ENCODE measurements at regions not wholly inside any gene's neighbourhood (a gene's known extent, or its start where the extent isn't known, plus 50 kb on each side); places are given as distances from the start of the nearest gene placed in this dataset.
"Not testable (repeated sequence)": the region's sequence is repeated elsewhere in the genome, so short reads cannot be mapped to it uniquely, and the experiment has no call there.

DNA sequence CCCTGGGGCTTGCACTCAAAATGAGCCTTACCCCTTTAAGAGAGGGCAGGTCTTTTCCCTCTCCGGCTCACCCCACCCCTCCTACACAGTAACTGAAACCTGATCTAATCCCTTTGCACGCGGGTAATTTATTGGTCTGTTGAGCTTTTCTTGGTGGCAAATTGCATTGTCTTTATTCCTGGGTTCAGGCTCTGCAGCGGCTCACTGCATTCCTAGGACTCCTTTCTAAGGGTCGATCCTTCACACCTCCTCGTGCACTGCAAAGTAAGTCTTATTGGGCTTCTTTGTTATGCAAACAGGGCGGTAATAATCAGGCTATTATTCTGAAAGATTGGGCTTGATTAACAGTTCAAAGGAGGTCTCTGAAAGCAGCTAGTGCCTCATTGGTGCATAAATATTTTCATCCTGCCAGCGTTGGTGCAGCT is 74.7 kb downstream of the TBC1D28 start:
- TF ChIP-seq, protein P1, sequence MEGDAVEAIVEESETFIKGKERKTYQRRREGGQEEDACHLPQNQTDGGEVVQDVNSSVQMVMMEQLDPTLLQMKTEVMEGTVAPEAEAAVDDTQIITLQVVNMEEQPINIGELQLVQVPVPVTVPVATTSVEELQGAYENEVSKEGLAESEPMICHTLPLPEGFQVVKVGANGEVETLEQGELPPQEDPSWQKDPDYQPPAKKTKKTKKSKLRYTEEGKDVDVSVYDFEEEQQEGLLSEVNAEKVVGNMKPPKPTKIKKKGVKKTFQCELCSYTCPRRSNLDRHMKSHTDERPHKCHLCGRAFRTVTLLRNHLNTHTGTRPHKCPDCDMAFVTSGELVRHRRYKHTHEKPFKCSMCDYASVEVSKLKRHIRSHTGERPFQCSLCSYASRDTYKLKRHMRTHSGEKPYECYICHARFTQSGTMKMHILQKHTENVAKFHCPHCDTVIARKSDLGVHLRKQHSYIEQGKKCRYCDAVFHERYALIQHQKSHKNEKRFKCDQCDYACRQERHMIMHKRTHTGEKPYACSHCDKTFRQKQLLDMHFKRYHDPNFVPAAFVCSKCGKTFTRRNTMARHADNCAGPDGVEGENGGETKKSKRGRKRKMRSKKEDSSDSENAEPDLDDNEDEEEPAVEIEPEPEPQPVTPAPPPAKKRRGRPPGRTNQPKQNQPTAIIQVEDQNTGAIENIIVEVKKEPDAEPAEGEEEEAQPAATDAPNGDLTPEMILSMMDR (conservative IDR thresholded peaks at IDR 0.05; ENCODE audit: low read depth, low read length): not testable (repeated sequence)
- TF ChIP-seq EZH2 (IDR thresholded peaks at IDR 0.05; ENCODE audit: borderline replicate concordance, low read depth, low read length, poor library complexity, severe bottlenecking): not testable (repeated sequence)
